Kidney (tissue), 13 donors: ENCODE measurements at regions not wholly inside any gene's neighbourhood (a gene's known extent, or its start where the extent isn't known, plus 50 kb on each side); places are given as distances from the start of the nearest gene placed in this dataset.

ENCODE experiments used
- DNase-seq, 5 donors: peaks; one replicate each; pipeline ENCODE4 v3.0.0-alpha.2; 2013 to 2020
- FAIRE-seq: peaks from 2 replicates; lab custom pipeline; 2012; peaks lifted over from hg19 to GRCh38; lab: Jason Lieb, UNC
- H3K27ac ChIP-seq, 2 donors: one replicate each; pipeline ENCODE4 v1.7.0; 2013; ENCODE audit warnings: low read depth in 2 of 2, low read length in 2 of 2, inconsistent platforms in 1 of 2
- H3K27me3 ChIP-seq: one replicate; pipeline ENCODE4 v1.7.1; 2013; ENCODE audit warnings: low read length, inconsistent platforms; ENCODE audit not compliant: control insufficient read depth, insufficient read depth
- H3K36me3 ChIP-seq, 3 donors: one replicate each; pipeline versions ENCODE4 v1.7.0 to v1.7.1; 2013; ENCODE audit warnings: low read length in 3 of 3, control low read depth in 1 of 3, inconsistent platforms in 1 of 3; ENCODE audit not compliant: insufficient read depth in 3 of 3, control insufficient read depth in 2 of 3
- H3K4me1 ChIP-seq, 3 donors: one replicate each; pipeline versions ENCODE4 v1.7.0 to v1.7.1; 2013; ENCODE audit warnings: low read length in 3 of 3, inconsistent platforms in 1 of 3, low read depth in 1 of 3; ENCODE audit not compliant: control insufficient read depth in 2 of 3, insufficient read depth in 2 of 3
- H3K4me3 ChIP-seq, 3 donors: one replicate each; pipeline versions ENCODE4 v1.7.0 to v1.8.1; 2013; ENCODE audit warnings: low read length in 3 of 3, control low read depth in 1 of 3, inconsistent platforms in 1 of 3
- H3K9ac ChIP-seq, 3 donors: one replicate each; pipeline versions ENCODE4 v1.7.0 to v1.7.1; 2013; ENCODE audit warnings: low read length in 3 of 3, control low read depth in 1 of 3, inconsistent platforms in 1 of 3
- H3K9me3 ChIP-seq, 3 donors: one replicate each; pipeline versions ENCODE4 v1.7.0 to v1.7.1; 2013; ENCODE audit warnings: low read length in 3 of 3, control low read depth in 1 of 3, inconsistent platforms in 1 of 3; ENCODE audit not compliant: control insufficient read depth in 2 of 3, insufficient read depth in 1 of 3
- intact Hi-C: fragments of 100-400 bp; cut with DNase I; formaldehyde crosslinking; loops from one replicate; pipeline ENCODE4 v1.11.1; 2022
- TF ChIP-seq, protein P1 (sequence below): IDR thresholded peaks from 3 replicates; pipeline ENCODE4 v1.5.1; 2012; ENCODE audit warnings: mild to moderate bottlenecking, moderate library complexity, borderline replicate concordance; ENCODE audit not compliant: insufficient read depth; ENCODE audit errors: extremely low read depth
- donor health status: control.
- donor health status: control.
- donor health status: control.
- donor health status: control.
- donor health status: control.
- donor health status: DM: yes; HTN: yes; CAD: no.
- donor health status: Normal renal cell carcinoma (clear cell type).

DNA sequence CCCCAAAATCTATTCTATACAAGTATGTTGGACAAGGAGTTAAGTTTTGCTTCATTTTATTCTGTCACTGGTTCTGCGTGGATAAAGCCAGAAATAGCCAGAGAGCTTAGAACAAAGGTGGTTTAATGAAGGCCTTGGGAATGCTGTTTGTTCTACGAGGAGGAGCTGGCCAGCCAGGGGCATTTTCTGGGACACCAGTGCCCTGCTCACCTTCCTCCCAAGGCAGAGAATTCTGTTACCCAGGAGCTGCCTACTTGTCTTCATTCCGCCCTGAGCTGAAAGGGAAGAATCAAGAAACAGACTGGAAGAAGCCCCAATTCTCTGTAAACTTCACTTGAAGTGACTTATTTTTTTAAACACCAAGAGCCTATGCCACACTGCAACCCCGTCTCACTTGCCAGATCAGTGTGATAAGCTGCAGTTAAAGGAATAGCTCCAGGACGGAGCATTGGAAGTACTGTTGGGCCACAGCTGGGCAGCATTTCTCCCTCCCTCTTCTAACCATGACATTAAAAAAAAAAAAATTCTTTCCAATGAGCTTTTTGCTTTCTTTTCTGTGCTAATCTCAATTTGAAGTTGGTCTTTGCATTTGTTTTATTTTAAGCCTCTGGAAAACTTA is 149.8 kb upstream of the DYNLRB2 start:
- H3K27me3 ChIP-seq: no peaks in the 10 kb centered on the region
- peaks cover 0 to 3% (median 0%) of the 10 kb centered on the region in 3 donors for H3K9me3 ChIP-seq
- no peaks in the 10 kb centered on the region for H3K36me3 ChIP-seq
- no peak overlapping the region for H3K27ac ChIP-seq
- no peak overlapping the region for H3K9ac ChIP-seq
- intact Hi-C loops: no loop called here
- no peaks in the 10 kb centered on the region for H3K4me1 ChIP-seq
- TF ChIP-seq, protein P1, sequence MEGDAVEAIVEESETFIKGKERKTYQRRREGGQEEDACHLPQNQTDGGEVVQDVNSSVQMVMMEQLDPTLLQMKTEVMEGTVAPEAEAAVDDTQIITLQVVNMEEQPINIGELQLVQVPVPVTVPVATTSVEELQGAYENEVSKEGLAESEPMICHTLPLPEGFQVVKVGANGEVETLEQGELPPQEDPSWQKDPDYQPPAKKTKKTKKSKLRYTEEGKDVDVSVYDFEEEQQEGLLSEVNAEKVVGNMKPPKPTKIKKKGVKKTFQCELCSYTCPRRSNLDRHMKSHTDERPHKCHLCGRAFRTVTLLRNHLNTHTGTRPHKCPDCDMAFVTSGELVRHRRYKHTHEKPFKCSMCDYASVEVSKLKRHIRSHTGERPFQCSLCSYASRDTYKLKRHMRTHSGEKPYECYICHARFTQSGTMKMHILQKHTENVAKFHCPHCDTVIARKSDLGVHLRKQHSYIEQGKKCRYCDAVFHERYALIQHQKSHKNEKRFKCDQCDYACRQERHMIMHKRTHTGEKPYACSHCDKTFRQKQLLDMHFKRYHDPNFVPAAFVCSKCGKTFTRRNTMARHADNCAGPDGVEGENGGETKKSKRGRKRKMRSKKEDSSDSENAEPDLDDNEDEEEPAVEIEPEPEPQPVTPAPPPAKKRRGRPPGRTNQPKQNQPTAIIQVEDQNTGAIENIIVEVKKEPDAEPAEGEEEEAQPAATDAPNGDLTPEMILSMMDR: no peak
- FAIRE-seq (no peak), DNase-seq (peak in 2 of 5 donors; percentile 14 to 19)
- no peak overlapping the region for H3K4me3 ChIP-seq

DNA sequence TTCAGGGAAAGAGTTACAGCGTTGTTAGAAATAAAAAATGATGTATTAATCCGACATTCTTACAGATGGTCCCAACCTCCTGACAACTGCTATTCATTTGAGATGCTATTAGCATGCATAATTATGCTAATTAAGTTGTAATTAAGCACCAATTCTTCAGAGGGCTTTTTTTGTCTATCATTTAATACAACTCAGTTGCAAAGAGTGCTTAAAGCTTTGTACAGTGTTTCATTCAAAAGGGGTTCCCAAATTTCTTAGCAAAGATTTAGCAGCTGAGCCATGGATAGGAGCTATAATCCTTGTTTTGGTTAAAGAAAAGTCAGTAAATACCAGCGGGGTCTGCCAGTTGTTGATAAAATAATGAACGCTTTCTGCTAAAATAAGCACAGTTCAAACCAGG is 150.7 kb upstream of the DYNLRB2 start:
- no peak for FAIRE-seq
- Histone ChIP-seq H3K9me3 (peaks cover 0 to 3% (median 0%) of the 10 kb centered on the region in 3 donors), H3K27ac (no peak overlapping the region), H3K4me3 (no peak overlapping the region), H3K36me3 (no peaks in the 10 kb centered on the region), H3K27me3 (no peaks in the 10 kb centered on the region), H3K4me1 (no peaks in the 10 kb centered on the region), H3K9ac (no peak overlapping the region)
- no peak for DNase-seq
- TF ChIP-seq, protein P1: no peak
- intact Hi-C loops: no loop called here

DNA sequence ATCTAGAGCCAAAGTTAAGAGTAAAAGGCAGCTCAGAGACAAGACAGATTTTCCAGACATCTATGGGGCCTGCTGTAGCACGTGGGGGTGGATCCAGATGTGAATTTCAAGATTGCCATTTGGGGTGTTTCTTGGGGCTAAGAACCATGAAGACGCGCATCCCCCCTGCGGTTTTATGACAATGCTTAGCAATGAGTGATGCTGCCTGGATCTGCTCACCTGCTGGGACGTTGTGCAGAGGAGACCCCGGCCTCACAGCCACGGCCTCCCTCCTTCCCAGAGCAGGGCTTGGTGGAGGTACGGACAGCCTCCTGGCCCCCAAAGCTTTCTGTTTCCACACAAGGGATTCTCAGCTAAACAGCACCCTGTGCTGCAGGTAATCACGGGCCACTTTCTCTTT is 151.5 kb upstream of the DYNLRB2 start:
- no peak overlapping the region for H3K4me3 ChIP-seq
- H3K27ac ChIP-seq: no peak overlapping the region
- FAIRE-seq (no peak), DNase-seq (no peak)
- H3K27me3 ChIP-seq: no peaks in the 10 kb centered on the region
- no peak overlapping the region for H3K9ac ChIP-seq
- TF ChIP-seq, protein P1: no peak
- peaks cover 0 to 3% (median 0%) of the 10 kb centered on the region in 3 donors for H3K9me3 ChIP-seq
- H3K36me3 ChIP-seq: no peaks in the 10 kb centered on the region
- H3K4me1 ChIP-seq: no peaks in the 10 kb centered on the region
- intact Hi-C loops: no loop called here
